OCI-LY7 (cell line): ENCODE measurements at regions not wholly inside any gene's neighbourhood (a gene's known extent, or its start where the extent isn't known, plus 50 kb on each side); places are given as distances from the start of the nearest gene placed in this dataset.

ENCODE experiments used
- BruUV-seq: library from RNA; stranded (reverse); fragments of 400-500 nt; replicated peaks from 2 replicates; lab custom pipeline; 2021; lab: Mats Ljungman, UMichigan
- CTCF ChIA-PET: fragments of 300-600 bp; sonication (Branson Sonifier 250); formaldehyde crosslinking; loops from one replicate; lab custom pipeline; 2022; ENCODE audit warnings: antibody characterized with exemption; ENCODE audit not compliant: unreplicated experiment; lab: Charles Lee
- POLR2A ChIA-PET: fragments of 300-600 bp; sonication (Branson Sonifier 250); formaldehyde crosslinking; loops from one replicate; lab custom pipeline; 2022; ENCODE audit warnings: antibody characterized with exemption; lab: Charles Lee
- DNase-seq: peaks from one replicate; pipeline ENCODE4 v3.0.0-alpha.2; 2015; ENCODE audit warnings: low spot score
- H2AFZ ChIP-seq: fragments of 200-600 bp; sonication (generic), shearing (Covaris generic); 2 replicates; pipeline ENCODE4 v1.6.1; 2014; ENCODE audit warnings: mild to moderate bottlenecking, antibody characterized with exemption, low read length, moderate library complexity
- H3K27ac ChIP-seq: fragments of 200-600 bp; sonication (generic); 2 replicates; pipeline ENCODE4 v1.5.1; 2014; ENCODE audit warnings: mixed run types, low read depth, mild to moderate bottlenecking, moderate library complexity, low read length, inconsistent platforms; ENCODE audit not compliant: poor library complexity, severe bottlenecking
- H3K36me3 ChIP-seq: fragments of 200-600 bp; sonication (generic); 2 replicates; pipeline ENCODE4 v1.6.1; 2014; ENCODE audit warnings: mild to moderate bottlenecking, antibody characterized with exemption, low read length, moderate library complexity, mixed read lengths; ENCODE audit not compliant: insufficient read depth
- H3K4me1 ChIP-seq: fragments of 200-600 bp; sonication (generic); 2 replicates; pipeline ENCODE4 v1.5.1; 2014; ENCODE audit warnings: mild to moderate bottlenecking, low read length; ENCODE audit not compliant: insufficient read depth, poor library complexity, severe bottlenecking
- H3K4me2 ChIP-seq: fragments of 200-600 bp; sonication (generic); 2 replicates; pipeline ENCODE4 v1.6.1; 2014; ENCODE audit warnings: mild to moderate bottlenecking, low read length
- H3K4me3 ChIP-seq: fragments of 200-600 bp; sonication (generic); 2 replicates; pipeline ENCODE4 v1.5.1; 2014; ENCODE audit warnings: mild to moderate bottlenecking, low read depth, low read length; ENCODE audit not compliant: poor library complexity, severe bottlenecking
- H3K79me2 ChIP-seq: fragments of 200-600 bp; sonication (generic); 2 replicates; pipeline ENCODE4 v1.6.1; 2016; ENCODE audit warnings: low read depth, mild to moderate bottlenecking, low read length, moderate library complexity, mixed read lengths; ENCODE audit not compliant: insufficient read depth
- H3K9me2 ChIP-seq: fragments of 200-600 bp; sonication (generic); 2 replicates; pipeline ENCODE4 v1.6.1; 2016; ENCODE audit warnings: mild to moderate bottlenecking, low read length, mixed read lengths; ENCODE audit not compliant: insufficient read depth
- H3K9me3 ChIP-seq: fragments of 200-600 bp; sonication (generic); 2 replicates; pipeline ENCODE4 v1.6.1; 2014; ENCODE audit warnings: mild to moderate bottlenecking, mixed run types, low read length, mixed read lengths
- H4K20me1 ChIP-seq: fragments of 200-600 bp; sonication (generic); 2 replicates; pipeline ENCODE4 v1.6.1; 2014; ENCODE audit warnings: mild to moderate bottlenecking, antibody characterized with exemption, low read length, moderate library complexity, mixed read lengths; ENCODE audit not compliant: insufficient read depth
- CTCF ChIP-seq: fragments of 200-600 bp; sonication (generic); conservative IDR thresholded peaks from 2 replicates; pipeline ENCODE4 v1.5.1; 2014; ENCODE audit warnings: mild to moderate bottlenecking, antibody characterized with exemption, low read length, moderate library complexity, mixed read lengths
- EZH2phosphoT487 ChIP-seq: fragments of 200-600 bp; sonication (generic); IDR thresholded peaks from 2 replicates; pipeline ENCODE4 v1.6.1; 2018; ENCODE audit warnings: low read depth, borderline replicate concordance, mild to moderate bottlenecking, mixed run types, antibody characterized with exemption, low read length, moderate library complexity, mixed read lengths
- intact Hi-C: fragments of 100-400 bp; cut with micrococcal nuclease; formaldehyde crosslinking; loops from one replicate; pipeline ENCODE4 v1.10.0; 2022; ENCODE audit not compliant: unreplicated experiment

- H3K9me3 ChIP-seq: no peaks in the 10 kb centered on the region
- no peak overlapping the region for H3K4me3 ChIP-seq
- H3K4me1 ChIP-seq: no peaks in the 10 kb centered on the region
- H3K4me2 ChIP-seq: no peak overlapping the region
- ChIA-PET CTCF (no interaction called here), POLR2A (no interaction called here)
- H3K27ac ChIP-seq: no peak overlapping the region
- H3K36me3 ChIP-seq: no peaks in the 10 kb centered on the region
- intact Hi-C loops: no loop called here
- TF ChIP-seq CTCF (no peak), EZH2phosphoT487 (no peak)
- H3K79me2 ChIP-seq: no peaks in the 10 kb centered on the region
- no TSS peak for BruUV-seq
- no peak for DNase-seq
- no peaks in the 10 kb centered on the region for H4K20me1 ChIP-seq
- H3K9me2 ChIP-seq: no peaks in the 10 kb centered on the region
- no peak overlapping the region for H2AFZ ChIP-seq
Observed at GRCh38 chr2:235157746-235158482, 206.1 kb downstream of the SH3BP4 start.

GRCh38 chr2:235160281-235160810 lies 208.5 kb downstream of the SH3BP4 start:
- Histone ChIP-seq H3K27ac (no peak overlapping the region), H3K9me2 (no peaks in the 10 kb centered on the region), H3K79me2 (no peaks in the 10 kb centered on the region), H3K4me1 (no peaks in the 10 kb centered on the region), H3K9me3 (no peaks in the 10 kb centered on the region), H3K4me3 (no peak overlapping the region), H4K20me1 (no peaks in the 10 kb centered on the region), H2AFZ (no peak overlapping the region), H3K36me3 (no peaks in the 10 kb centered on the region), H3K4me2 (no peak overlapping the region)
- ChIA-PET POLR2A (no interaction called here), CTCF (no interaction called here)
- no peak for TF ChIP-seq CTCF
- TF ChIP-seq EZH2phosphoT487: no peak
- intact Hi-C loops: no loop called here
- no peak for DNase-seq
- BruUV-seq: no TSS peak

GRCh38 chr2:235161565-235161964 lies 209.7 kb downstream of the SH3BP4 start:
- DNase-seq: no peak
- Histone ChIP-seq H3K9me3 (no peaks in the 10 kb centered on the region), H4K20me1 (no peaks in the 10 kb centered on the region), H3K4me3 (no peak overlapping the region), H3K4me1 (no peaks in the 10 kb centered on the region), H3K27ac (no peak overlapping the region), H3K9me2 (no peaks in the 10 kb centered on the region), H3K4me2 (no peak overlapping the region), H3K36me3 (no peaks in the 10 kb centered on the region), H3K79me2 (no peaks in the 10 kb centered on the region), H2AFZ (no peak overlapping the region)
- POLR2A ChIA-PET: no interaction called here
- intact Hi-C loops: no loop called here
- no TSS peak for BruUV-seq
- TF ChIP-seq CTCF (no peak), EZH2phosphoT487 (no peak)
- CTCF ChIA-PET: no interaction called here
